OCI-LY7 (cell line): ENCODE measurements at regions not wholly inside any gene's neighbourhood (a gene's known extent, or its start where the extent isn't known, plus 50 kb on each side); places are given as distances from the start of the nearest gene placed in this dataset.

Experiments
- BruUV-seq: library from RNA; stranded (reverse); fragments of 400-500 nt; replicated peaks from 2 replicates; lab custom pipeline; 2021; lab: Mats Ljungman, UMichigan
- CTCF ChIA-PET: fragments of 300-600 bp; sonication (Branson Sonifier 250); formaldehyde crosslinking; loops from one replicate; lab custom pipeline; 2022; ENCODE audit warnings: antibody characterized with exemption; ENCODE audit not compliant: unreplicated experiment; lab: Charles Lee
- POLR2A ChIA-PET: fragments of 300-600 bp; sonication (Branson Sonifier 250); formaldehyde crosslinking; loops from one replicate; lab custom pipeline; 2022; ENCODE audit warnings: antibody characterized with exemption; lab: Charles Lee
- DNase-seq: peaks from one replicate; pipeline ENCODE4 v3.0.0-alpha.2; 2015; ENCODE audit warnings: low spot score
- H2AFZ ChIP-seq: fragments of 200-600 bp; sonication (generic), shearing (Covaris generic); 2 replicates; pipeline ENCODE4 v1.6.1; 2014; ENCODE audit warnings: mild to moderate bottlenecking, antibody characterized with exemption, low read length, moderate library complexity
- H3K27ac ChIP-seq: fragments of 200-600 bp; sonication (generic); 2 replicates; pipeline ENCODE4 v1.5.1; 2014; ENCODE audit warnings: mixed run types, low read depth, mild to moderate bottlenecking, moderate library complexity, low read length, inconsistent platforms; ENCODE audit not compliant: poor library complexity, severe bottlenecking
- H3K36me3 ChIP-seq: fragments of 200-600 bp; sonication (generic); 2 replicates; pipeline ENCODE4 v1.6.1; 2014; ENCODE audit warnings: mild to moderate bottlenecking, antibody characterized with exemption, low read length, moderate library complexity, mixed read lengths; ENCODE audit not compliant: insufficient read depth
- H3K4me1 ChIP-seq: fragments of 200-600 bp; sonication (generic); 2 replicates; pipeline ENCODE4 v1.5.1; 2014; ENCODE audit warnings: mild to moderate bottlenecking, low read length; ENCODE audit not compliant: insufficient read depth, poor library complexity, severe bottlenecking
- H3K4me2 ChIP-seq: fragments of 200-600 bp; sonication (generic); 2 replicates; pipeline ENCODE4 v1.6.1; 2014; ENCODE audit warnings: mild to moderate bottlenecking, low read length
- H3K4me3 ChIP-seq: fragments of 200-600 bp; sonication (generic); 2 replicates; pipeline ENCODE4 v1.5.1; 2014; ENCODE audit warnings: mild to moderate bottlenecking, low read depth, low read length; ENCODE audit not compliant: poor library complexity, severe bottlenecking
- H3K79me2 ChIP-seq: fragments of 200-600 bp; sonication (generic); 2 replicates; pipeline ENCODE4 v1.6.1; 2016; ENCODE audit warnings: low read depth, mild to moderate bottlenecking, low read length, moderate library complexity, mixed read lengths; ENCODE audit not compliant: insufficient read depth
- H3K9me2 ChIP-seq: fragments of 200-600 bp; sonication (generic); 2 replicates; pipeline ENCODE4 v1.6.1; 2016; ENCODE audit warnings: mild to moderate bottlenecking, low read length, mixed read lengths; ENCODE audit not compliant: insufficient read depth
- H3K9me3 ChIP-seq: fragments of 200-600 bp; sonication (generic); 2 replicates; pipeline ENCODE4 v1.6.1; 2014; ENCODE audit warnings: mild to moderate bottlenecking, mixed run types, low read length, mixed read lengths
- H4K20me1 ChIP-seq: fragments of 200-600 bp; sonication (generic); 2 replicates; pipeline ENCODE4 v1.6.1; 2014; ENCODE audit warnings: mild to moderate bottlenecking, antibody characterized with exemption, low read length, moderate library complexity, mixed read lengths; ENCODE audit not compliant: insufficient read depth
- CTCF ChIP-seq: fragments of 200-600 bp; sonication (generic); conservative IDR thresholded peaks from 2 replicates; pipeline ENCODE4 v1.5.1; 2014; ENCODE audit warnings: mild to moderate bottlenecking, antibody characterized with exemption, low read length, moderate library complexity, mixed read lengths
- EZH2phosphoT487 ChIP-seq: fragments of 200-600 bp; sonication (generic); IDR thresholded peaks from 2 replicates; pipeline ENCODE4 v1.6.1; 2018; ENCODE audit warnings: low read depth, borderline replicate concordance, mild to moderate bottlenecking, mixed run types, antibody characterized with exemption, low read length, moderate library complexity, mixed read lengths
- intact Hi-C: fragments of 100-400 bp; cut with micrococcal nuclease; formaldehyde crosslinking; loops from one replicate; pipeline ENCODE4 v1.10.0; 2022; ENCODE audit not compliant: unreplicated experiment

DNA sequence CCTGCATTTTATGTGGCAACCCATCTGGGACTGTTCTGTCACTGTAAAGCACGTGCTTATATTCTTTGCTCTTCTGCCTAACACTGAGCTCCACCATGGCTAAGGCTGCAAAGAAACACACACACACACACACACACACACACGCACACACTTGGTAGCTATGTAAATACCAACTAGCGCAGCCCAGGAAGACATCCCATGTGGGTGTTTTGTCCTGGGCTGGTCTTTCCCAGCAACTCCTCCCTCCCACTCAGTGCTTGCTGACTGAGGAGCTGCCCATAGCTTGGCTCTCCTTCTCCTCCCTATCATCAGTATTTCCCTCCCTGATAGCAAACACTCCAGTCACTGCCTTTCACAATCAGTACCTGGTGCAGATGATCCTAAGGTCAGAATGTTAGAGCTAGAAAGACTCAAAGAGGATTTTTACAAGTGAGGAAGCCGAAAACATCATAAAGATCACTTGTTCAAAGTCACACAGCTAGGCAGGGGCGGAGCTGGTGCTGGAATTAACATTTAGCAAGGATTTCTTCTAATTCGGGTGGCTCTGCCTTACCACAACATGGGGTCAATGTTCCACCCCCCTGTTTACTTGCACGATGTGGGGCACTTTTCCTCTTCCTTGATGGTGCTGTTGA, 377.1 kb upstream of the TBL1XR1 start:
- POLR2A ChIA-PET: interaction anchor here (0.6 to 1.3 kb wide), 2 partner anchors 31 to 130 kb away, joined by 3 to 7 read pairs; no protein-coding TSS in a partner anchor
- H3K9me2 ChIP-seq: no peaks in the 10 kb centered on the region
- H3K27ac ChIP-seq: no peak overlapping the region
- no peak for TF ChIP-seq CTCF
- no peak overlapping the region for H3K4me3 ChIP-seq
- H3K9me3 ChIP-seq: no peaks in the 10 kb centered on the region
- H3K79me2 ChIP-seq: no peaks in the 10 kb centered on the region
- no peaks in the 10 kb centered on the region for H3K36me3 ChIP-seq
- CTCF ChIA-PET: no interaction called here
- no peaks in the 10 kb centered on the region for H3K4me1 ChIP-seq
- no peak overlapping the region for H2AFZ ChIP-seq
- intact Hi-C loops: no loop called here
- no peaks in the 10 kb centered on the region for H4K20me1 ChIP-seq
- no peak overlapping the region for H3K4me2 ChIP-seq
- no TSS peak for BruUV-seq
- DNase-seq: no peak

GRCh38 chr3:177576746-177577145, 379.5 kb upstream of the TBL1XR1 start:
- no peak for DNase-seq
- Histone ChIP-seq H3K9me3 (no peaks in the 10 kb centered on the region), H3K27ac (no peak overlapping the region), H4K20me1 (no peaks in the 10 kb centered on the region), H3K36me3 (no peaks in the 10 kb centered on the region), H2AFZ (no peak overlapping the region), H3K4me3 (no peak overlapping the region), H3K4me1 (no peaks in the 10 kb centered on the region), H3K4me2 (no peak overlapping the region), H3K9me2 (no peaks in the 10 kb centered on the region), H3K79me2 (no peaks in the 10 kb centered on the region)
- TF ChIP-seq EZH2phosphoT487 (no peak), CTCF (no peak)
- intact Hi-C loops: no loop called here
- ChIA-PET CTCF (no interaction called here), POLR2A (interaction anchor here (1.0 kb wide), 1 partner anchor 13 kb away, joined by 4 read pairs; no protein-coding TSS in a partner anchor)
- no TSS peak for BruUV-seq

- H3K79me2 ChIP-seq: no peaks in the 10 kb centered on the region
- H3K4me1 ChIP-seq: no peaks in the 10 kb centered on the region
- H3K4me2 ChIP-seq: no peak overlapping the region
- no peaks in the 10 kb centered on the region for H3K9me3 ChIP-seq
- TF ChIP-seq CTCF (no peak), EZH2phosphoT487 (no peak)
- H3K36me3 ChIP-seq: no peaks in the 10 kb centered on the region
- no peak overlapping the region for H3K4me3 ChIP-seq
- BruUV-seq: no TSS peak
- ChIA-PET POLR2A (interaction anchor here (0.6 kb wide), 1 partner anchor 163 kb away, joined by 4 read pairs; no protein-coding TSS in a partner anchor), CTCF (no interaction called here)
- no peak for DNase-seq
- no peaks in the 10 kb centered on the region for H4K20me1 ChIP-seq
- no peaks in the 10 kb centered on the region for H3K9me2 ChIP-seq
- no peak overlapping the region for H3K27ac ChIP-seq
- intact Hi-C loops: no loop called here
- no peak overlapping the region for H2AFZ ChIP-seq
Observed at GRCh38 chr3:177578488-177578887, 381.2 kb upstream of the TBL1XR1 start.
